HCT116 (cell line): ENCODE measurements at regions not wholly inside any gene's neighbourhood (a gene's known extent, or its start where the extent isn't known, plus 50 kb on each side); places are given as distances from the start of the nearest gene placed in this dataset.

Experiments
- EGR1 ChIP-seq: IDR thresholded peaks from 2 replicates; pipeline ENCODE4 v1.6.1; 2012; ENCODE audit warnings: low read depth
- EZH2phosphoT487 ChIP-seq: fragments of 200-600 bp; IDR thresholded peaks from 2 replicates; pipeline ENCODE4 v1.6.1; 2018; ENCODE audit warnings: antibody characterized with exemption, borderline replicate concordance
- TF ChIP-seq, protein P1 (sequence below): IDR thresholded peaks from 2 replicates; pipeline ENCODE4 v1.6.1; 2012

DNA sequence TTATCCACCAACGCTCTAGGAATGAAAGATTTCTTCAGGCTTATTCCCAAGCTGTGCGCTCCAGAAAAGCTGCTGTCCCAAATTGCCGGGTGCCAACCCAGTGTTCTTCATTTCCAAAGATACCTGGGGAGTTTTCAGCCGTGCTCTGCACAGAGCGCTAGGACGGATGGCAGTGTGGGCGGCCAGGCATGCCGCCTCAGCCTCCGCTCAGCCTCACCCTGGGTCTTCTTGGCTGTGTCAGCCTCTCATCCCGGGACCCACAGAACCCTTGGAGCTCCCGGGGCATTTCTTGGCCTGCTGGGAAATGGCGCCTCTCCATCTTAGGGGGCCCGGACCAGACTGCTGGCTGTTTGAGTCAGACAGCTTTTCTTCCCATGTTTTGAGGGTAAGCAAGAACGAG is 116.9 kb upstream of the SLC25A33 start:
- TF ChIP-seq EGR1 (no peak), EZH2phosphoT487 (no peak)
- TF ChIP-seq, protein P1, sequence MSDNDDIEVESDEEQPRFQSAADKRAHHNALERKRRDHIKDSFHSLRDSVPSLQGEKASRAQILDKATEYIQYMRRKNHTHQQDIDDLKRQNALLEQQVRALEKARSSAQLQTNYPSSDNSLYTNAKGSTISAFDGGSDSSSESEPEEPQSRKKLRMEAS = no peak
